ENCODE measurements at regions not wholly inside any gene's neighbourhood (a gene's known extent, or its start where the extent isn't known, plus 50 kb on each side); places are given as distances from the start of the nearest gene placed in this dataset.

DNA sequence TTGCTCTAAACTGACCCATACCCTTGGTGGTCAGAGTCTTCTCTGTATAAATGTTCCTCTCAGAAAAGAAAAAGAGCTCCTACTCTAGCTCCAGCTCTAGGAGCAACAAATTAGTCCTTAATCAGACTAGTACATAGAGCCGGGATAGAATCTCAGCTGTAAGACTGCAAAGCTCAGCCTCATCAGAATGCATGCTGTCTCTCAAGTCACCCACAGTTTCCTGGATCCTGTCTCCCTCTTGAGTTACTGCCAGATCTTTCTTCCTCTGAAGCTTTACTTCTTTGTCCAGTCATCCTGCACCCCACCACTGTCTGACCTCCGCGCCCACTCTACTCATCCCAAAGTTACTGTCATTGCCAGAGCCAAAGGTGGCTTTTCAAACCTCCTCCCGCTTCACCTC, 139.3 kb upstream of the PRMT8 start:
- no peak overlapping the region for H3K4me3 ChIP-seq (ENCODE audit: low read depth, low read length)
- TF ChIP-seq, protein P1, sequence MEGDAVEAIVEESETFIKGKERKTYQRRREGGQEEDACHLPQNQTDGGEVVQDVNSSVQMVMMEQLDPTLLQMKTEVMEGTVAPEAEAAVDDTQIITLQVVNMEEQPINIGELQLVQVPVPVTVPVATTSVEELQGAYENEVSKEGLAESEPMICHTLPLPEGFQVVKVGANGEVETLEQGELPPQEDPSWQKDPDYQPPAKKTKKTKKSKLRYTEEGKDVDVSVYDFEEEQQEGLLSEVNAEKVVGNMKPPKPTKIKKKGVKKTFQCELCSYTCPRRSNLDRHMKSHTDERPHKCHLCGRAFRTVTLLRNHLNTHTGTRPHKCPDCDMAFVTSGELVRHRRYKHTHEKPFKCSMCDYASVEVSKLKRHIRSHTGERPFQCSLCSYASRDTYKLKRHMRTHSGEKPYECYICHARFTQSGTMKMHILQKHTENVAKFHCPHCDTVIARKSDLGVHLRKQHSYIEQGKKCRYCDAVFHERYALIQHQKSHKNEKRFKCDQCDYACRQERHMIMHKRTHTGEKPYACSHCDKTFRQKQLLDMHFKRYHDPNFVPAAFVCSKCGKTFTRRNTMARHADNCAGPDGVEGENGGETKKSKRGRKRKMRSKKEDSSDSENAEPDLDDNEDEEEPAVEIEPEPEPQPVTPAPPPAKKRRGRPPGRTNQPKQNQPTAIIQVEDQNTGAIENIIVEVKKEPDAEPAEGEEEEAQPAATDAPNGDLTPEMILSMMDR (IDR thresholded peaks at IDR 0.05; ENCODE audit: low read depth, low read length) = no peak

DNA sequence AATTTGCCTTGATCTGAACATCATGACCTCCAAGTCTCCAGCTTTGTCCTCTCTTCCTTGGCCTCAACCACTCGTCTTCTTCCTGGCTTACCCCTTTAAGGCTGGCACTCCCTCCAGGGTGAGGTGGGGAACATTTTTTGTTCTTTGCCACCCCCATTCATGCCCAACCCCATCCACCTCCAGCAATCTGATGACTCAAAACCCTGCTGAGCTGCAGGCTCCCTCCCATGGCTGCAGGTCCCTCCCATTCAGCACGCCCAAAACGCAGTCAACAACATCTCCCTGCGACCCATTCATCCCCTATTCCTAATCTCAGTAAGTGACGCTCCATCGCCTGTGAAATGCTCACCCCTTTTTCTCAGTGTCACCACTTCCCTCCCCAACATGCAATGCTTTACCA, 138.8 kb upstream of the PRMT8 start:
- TF ChIP-seq, protein P1 (IDR thresholded peaks at IDR 0.05; ENCODE audit: low read depth, low read length) = no peak
- H3K4me3 ChIP-seq (ENCODE audit: low read depth, low read length) = no peak overlapping the region

DNA sequence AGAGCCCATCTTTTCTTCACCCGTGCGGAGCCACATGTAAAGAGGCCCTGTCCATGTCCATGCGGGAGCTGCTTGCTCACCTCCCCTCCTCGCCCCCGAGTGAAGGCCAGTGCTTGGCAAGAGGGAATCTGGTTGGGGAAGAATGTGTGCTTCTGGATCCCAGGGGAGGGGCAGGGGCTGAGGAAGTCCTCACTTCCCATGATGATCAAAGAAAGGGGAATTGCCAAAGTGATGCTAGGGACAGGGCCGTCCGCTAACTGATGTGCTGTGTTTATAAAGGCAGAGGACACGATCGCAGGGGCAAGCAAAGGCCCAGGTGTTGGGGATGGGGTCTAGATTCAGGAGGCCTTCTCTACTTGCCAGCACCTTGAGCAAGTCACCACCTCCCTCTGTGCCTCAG, 137.4 kb upstream of the PRMT8 start:
- TF ChIP-seq, protein P1 (IDR thresholded peaks at IDR 0.05; ENCODE audit: low read depth, low read length) = no peak
- no peak overlapping the region for H3K4me3 ChIP-seq (ENCODE audit: low read depth, low read length)

DNA sequence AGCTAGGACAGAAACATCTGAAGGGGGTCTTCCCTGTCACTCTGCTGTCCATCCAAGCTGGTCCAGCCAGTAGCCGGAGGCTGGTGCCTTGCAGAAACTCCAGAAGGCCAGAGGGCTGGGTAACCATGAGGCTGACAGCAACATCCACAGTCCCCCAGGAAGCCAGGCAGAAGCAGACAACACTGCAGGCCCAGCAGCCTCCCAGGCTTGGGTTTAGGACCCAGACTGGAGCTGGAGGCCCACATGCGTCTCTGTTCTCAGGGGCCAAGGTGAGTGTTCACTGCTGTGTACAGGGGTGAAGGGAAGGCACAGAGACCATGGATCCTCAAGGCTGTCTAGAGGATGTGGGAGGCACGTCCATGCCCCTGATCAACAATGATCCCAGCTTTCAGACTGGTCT, 136.4 kb upstream of the PRMT8 start:
- no peak overlapping the region for H3K4me3 ChIP-seq (ENCODE audit: low read depth, low read length)
- TF ChIP-seq, protein P1 (IDR thresholded peaks at IDR 0.05; ENCODE audit: low read depth, low read length) = no peak

DNA sequence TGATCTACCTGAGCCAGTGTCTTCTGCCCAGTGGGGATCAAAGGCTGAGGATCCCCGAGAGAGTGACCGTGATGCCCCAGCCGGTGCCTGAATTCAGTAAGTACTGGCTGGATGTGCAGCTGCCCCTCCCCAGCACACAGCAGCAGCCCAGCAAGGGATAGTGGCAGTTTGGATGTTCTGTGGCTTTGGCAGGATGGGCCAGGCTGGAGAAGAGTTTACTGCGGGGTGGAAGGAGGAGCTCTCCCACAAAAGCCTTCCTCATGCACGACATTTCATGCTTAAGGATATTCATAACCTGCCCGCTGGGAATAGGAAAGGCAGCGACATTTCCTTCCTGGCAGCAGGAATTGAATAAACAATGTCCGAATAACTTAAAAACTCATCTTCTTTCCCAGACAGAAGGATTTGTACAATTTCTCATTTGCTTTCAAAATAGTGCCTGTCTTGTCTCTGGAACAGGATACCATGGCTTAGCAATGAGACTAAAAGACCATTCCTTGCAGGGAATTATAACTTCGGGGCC, 135.6 kb upstream of the PRMT8 start:
- H3K4me3 ChIP-seq (ENCODE audit: low read depth, low read length) = no peak overlapping the region
- TF ChIP-seq, protein P1 (IDR thresholded peaks at IDR 0.05; ENCODE audit: low read depth, low read length) = no peak

DNA sequence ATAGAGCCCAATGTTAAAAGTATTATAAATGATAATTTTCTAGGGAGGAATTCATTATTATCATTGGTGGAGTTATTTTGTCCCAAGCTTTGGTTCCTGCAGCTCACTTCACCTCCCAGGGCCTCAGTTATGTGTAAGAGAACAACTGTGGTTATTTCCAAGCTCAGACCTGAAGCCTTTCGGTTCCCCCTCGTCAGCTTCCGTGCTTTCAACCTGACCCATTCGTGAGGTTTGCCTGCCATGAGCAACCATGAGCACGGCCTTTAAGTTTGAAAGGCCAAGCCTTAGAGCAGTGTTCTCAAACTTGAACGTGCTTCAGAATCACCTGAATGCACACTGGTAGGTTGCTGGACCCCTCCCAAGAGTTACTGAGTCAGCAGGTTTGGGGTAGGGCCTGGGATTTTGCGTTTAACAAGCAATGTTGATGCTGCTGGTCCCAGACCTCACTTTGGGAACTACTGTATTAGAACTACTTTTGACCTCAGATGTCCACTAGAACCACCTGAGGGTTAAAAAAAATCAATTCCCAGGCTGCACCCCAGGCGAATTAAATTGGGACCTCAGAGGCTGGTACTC, 133.0 kb upstream of the PRMT8 start:
- TF ChIP-seq, protein P1 (IDR thresholded peaks at IDR 0.05; ENCODE audit: low read depth, low read length) = no peak
- H3K4me3 ChIP-seq (ENCODE audit: low read depth, low read length) = no peak overlapping the region

DNA sequence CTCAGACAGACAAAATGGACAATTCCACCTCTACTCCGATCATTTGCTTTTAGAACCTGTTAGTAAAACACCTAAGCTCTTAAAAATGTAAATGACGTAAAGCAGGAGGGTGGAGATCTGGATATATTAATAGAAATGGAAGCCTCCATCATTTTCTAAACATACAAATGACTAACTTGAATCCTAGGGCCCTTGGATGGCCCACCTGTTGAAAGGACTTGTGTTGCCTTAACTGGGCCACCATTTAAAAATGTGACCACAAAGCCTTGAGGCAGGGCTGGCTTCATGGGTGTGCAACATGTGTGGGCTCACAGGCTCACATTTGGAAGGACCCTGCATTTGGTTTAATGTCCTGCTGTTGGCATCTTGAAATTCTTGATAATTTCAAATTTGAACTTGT, 131.5 kb upstream of the PRMT8 start:
- TF ChIP-seq, protein P1 (IDR thresholded peaks at IDR 0.05; ENCODE audit: low read depth, low read length) = no peak

More for the DNA sequence above, 131.5 kb upstream of the PRMT8 start:
- H3K4me3 ChIP-seq (ENCODE audit: low read depth, low read length) = no peak overlapping the region
